Vagina (tissue), 2 donors: ENCODE measurements at regions not wholly inside any gene's neighbourhood (a gene's known extent, or its start where the extent isn't known, plus 50 kb on each side); places are given as distances from the start of the nearest gene placed in this dataset.

Source experiments
- DNase-seq, 2 donors: peaks; one replicate each; pipeline ENCODE4 v3.0.0-alpha.2; 2017; ENCODE audit errors: extremely low spot score in 2 of 2
- H3K27ac ChIP-seq: fragments of 200-600 bp; sonication (generic); one replicate; pipeline ENCODE4 v1.5.1; 2019
- H3K27me3 ChIP-seq: fragments of 200-600 bp; sonication (generic); one replicate; pipeline ENCODE4 v1.5.1; 2019
- H3K36me3 ChIP-seq, 2 donors: fragments of 200-600 bp; sonication (generic); one replicate each; pipeline ENCODE4 v1.5.1; 2017 to 2019
- H3K4me1 ChIP-seq: fragments of 200-600 bp; sonication (generic); one replicate; pipeline ENCODE4 v1.5.1; 2019
- H3K4me3 ChIP-seq, 2 donors: fragments of 200-600 bp; sonication (generic); 1 replicate in 1 of 2; 2 replicates in 1 of 2; pipeline ENCODE4 v1.5.1; 2016 to 2019
- H3K9me3 ChIP-seq: fragments of 200-600 bp; sonication (generic); one replicate; pipeline ENCODE4 v1.5.1; 2019
- POLR2A ChIP-seq, 2 donors: fragments of 450-650 bp; IDR thresholded peaks; one replicate each; pipeline ENCODE4 v1.6.1; 2017; ENCODE audit warnings: antibody characterized with exemption in 2 of 2, mild to moderate bottlenecking in 2 of 2, moderate library complexity in 2 of 2
- POLR2AphosphoS5 ChIP-seq, 2 donors: sonication (generic); formaldehyde crosslinking; IDR thresholded peaks; one replicate each; pipeline ENCODE4 v1.9.0; 2017; ENCODE audit warnings: antibody characterized with exemption in 2 of 2, mild to moderate bottlenecking in 2 of 2, low read depth in 1 of 2; ENCODE audit not compliant: insufficient read depth in 1 of 2
- intact Hi-C: fragments of 100-400 bp; cut with DNase I; formaldehyde crosslinking; loops from one replicate; pipeline ENCODE4 v1.15.1; 2023
- TF ChIP-seq, protein P1 (sequence below), 3 experiments: fragments of 450-650 bp in 2 of 3; fragments of 200-600 bp in 1 of 3; sonication (generic) in 1 of 3; IDR thresholded peaks; one replicate each; pipeline ENCODE4 v1.5.1; 2017 to 2019; ENCODE audit warnings: antibody characterized with exemption in 3 of 3, mild to moderate bottlenecking in 2 of 3, moderate library complexity in 2 of 3

- DNase-seq, result no peak
- intact Hi-C loops, result no loop called here
- Histone ChIP-seq H3K9me3 (no peaks in the 10 kb centered on the region), H3K4me3 (no peak overlapping the region), H3K27ac (no peak overlapping the region), H3K36me3 (no peaks in the 10 kb centered on the region), H3K4me1 (no peaks in the 10 kb centered on the region), H3K27me3 (no peaks in the 10 kb centered on the region)
- TF ChIP-seq, protein P1, sequence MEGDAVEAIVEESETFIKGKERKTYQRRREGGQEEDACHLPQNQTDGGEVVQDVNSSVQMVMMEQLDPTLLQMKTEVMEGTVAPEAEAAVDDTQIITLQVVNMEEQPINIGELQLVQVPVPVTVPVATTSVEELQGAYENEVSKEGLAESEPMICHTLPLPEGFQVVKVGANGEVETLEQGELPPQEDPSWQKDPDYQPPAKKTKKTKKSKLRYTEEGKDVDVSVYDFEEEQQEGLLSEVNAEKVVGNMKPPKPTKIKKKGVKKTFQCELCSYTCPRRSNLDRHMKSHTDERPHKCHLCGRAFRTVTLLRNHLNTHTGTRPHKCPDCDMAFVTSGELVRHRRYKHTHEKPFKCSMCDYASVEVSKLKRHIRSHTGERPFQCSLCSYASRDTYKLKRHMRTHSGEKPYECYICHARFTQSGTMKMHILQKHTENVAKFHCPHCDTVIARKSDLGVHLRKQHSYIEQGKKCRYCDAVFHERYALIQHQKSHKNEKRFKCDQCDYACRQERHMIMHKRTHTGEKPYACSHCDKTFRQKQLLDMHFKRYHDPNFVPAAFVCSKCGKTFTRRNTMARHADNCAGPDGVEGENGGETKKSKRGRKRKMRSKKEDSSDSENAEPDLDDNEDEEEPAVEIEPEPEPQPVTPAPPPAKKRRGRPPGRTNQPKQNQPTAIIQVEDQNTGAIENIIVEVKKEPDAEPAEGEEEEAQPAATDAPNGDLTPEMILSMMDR (IDR thresholded peaks at IDR 0.05), result no peak
- TF ChIP-seq POLR2AphosphoS5 (IDR thresholded peaks at IDR 0.05; ENCODE audit: insufficient read depth in 1 of 2, low read depth in 1 of 2) (no peak), POLR2A (IDR thresholded peaks at IDR 0.05) (no peak)
Measured at GRCh38 chr9:78682216-78682615, 385.3 kb downstream of the PSAT1 start.

DNA sequence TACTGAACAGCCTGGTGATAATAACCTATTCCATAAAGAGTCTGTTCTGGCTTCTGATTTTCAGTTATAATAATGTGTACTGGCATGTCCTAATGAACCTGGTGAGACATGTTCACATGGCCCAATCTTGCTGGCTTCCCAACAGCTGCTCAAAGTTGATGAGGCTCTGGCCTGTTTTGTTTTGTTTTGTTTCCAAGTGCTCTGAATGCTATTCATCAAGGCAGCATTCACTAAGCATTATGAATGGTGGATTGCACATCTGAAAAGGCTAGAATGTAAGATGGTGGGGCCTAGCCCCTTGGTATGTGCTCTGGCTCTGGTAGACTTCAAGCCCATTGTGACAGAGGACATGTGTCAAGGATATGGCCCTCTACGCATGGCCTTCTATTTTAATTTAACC lies 388.5 kb downstream of the PSAT1 start:
- Histone ChIP-seq H3K27ac (no peak overlapping the region), H3K4me1 (no peaks in the 10 kb centered on the region), H3K9me3 (no peaks in the 10 kb centered on the region), H3K36me3 (no peaks in the 10 kb centered on the region), H3K27me3 (no peaks in the 10 kb centered on the region), H3K4me3 (no peak overlapping the region)
- intact Hi-C loops, result no loop called here
- TF ChIP-seq, protein P1 (IDR thresholded peaks at IDR 0.05), result no peak
- TF ChIP-seq POLR2AphosphoS5 (IDR thresholded peaks at IDR 0.05; ENCODE audit: insufficient read depth in 1 of 2, low read depth in 1 of 2) (no peak), POLR2A (IDR thresholded peaks at IDR 0.05) (no peak)
- DNase-seq, result no peak

- no peaks in the 10 kb centered on the region for H3K9me3 ChIP-seq
- H3K27me3 ChIP-seq, result no peaks in the 10 kb centered on the region
- H3K4me1 ChIP-seq, result no peaks in the 10 kb centered on the region
- no peak overlapping the region for H3K27ac ChIP-seq
- DNase-seq, result no peak
- intact Hi-C loops, result no loop called here
- no peaks in the 10 kb centered on the region for H3K36me3 ChIP-seq
- H3K4me3 ChIP-seq, result no peak overlapping the region
- TF ChIP-seq, protein P1 (IDR thresholded peaks at IDR 0.05), result no peak
- no peak for TF ChIP-seq POLR2AphosphoS5 (IDR thresholded peaks at IDR 0.05; ENCODE audit: insufficient read depth in 1 of 2, low read depth in 1 of 2)
- TF ChIP-seq POLR2A (IDR thresholded peaks at IDR 0.05), result no peak
Measured at GRCh38 chr9:78688796-78689195, 391.9 kb downstream of the PSAT1 start.

- Histone ChIP-seq H3K27ac (no peak overlapping the region), H3K4me1 (no peaks in the 10 kb centered on the region), H3K9me3 (no peaks in the 10 kb centered on the region), H3K4me3 (no peak overlapping the region), H3K36me3 (no peaks in the 10 kb centered on the region), H3K27me3 (no peaks in the 10 kb centered on the region)
- intact Hi-C loops, result no loop called here
- TF ChIP-seq POLR2AphosphoS5 (IDR thresholded peaks at IDR 0.05; ENCODE audit: insufficient read depth in 1 of 2, low read depth in 1 of 2) (no peak), POLR2A (IDR thresholded peaks at IDR 0.05) (no peak)
- TF ChIP-seq, protein P1 (IDR thresholded peaks at IDR 0.05), result no peak
- no peak for DNase-seq
Measured at GRCh38 chr9:78691542-78691941, 394.6 kb downstream of the PSAT1 start.

DNA sequence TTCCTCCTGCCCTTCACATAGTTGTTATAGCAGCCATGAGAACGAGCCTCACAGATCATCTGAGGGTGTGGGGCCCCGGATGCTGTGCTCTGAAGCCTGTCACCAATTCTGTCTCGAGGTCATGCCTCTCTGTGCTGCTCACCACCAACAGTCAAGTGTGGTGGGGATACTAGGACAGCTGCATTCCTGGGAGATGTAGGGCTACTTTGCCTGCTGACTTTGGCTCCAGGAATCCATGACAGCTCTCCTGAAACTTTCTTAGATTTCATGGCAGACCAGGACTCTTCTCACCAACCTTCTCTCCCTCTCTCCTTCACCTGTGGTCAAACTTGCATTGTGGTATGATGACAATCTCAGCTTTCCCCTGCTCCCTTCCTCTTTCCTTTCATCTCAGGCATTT lies 395.9 kb downstream of the PSAT1 start:
- TF ChIP-seq POLR2AphosphoS5 (IDR thresholded peaks at IDR 0.05; ENCODE audit: insufficient read depth in 1 of 2, low read depth in 1 of 2), result no peak
- TF ChIP-seq, protein P1 (IDR thresholded peaks at IDR 0.05), result no peak
- TF ChIP-seq POLR2A (IDR thresholded peaks at IDR 0.05), result no peak
- intact Hi-C loops, result no loop called here
- H3K27ac ChIP-seq, result no peak overlapping the region
- no peak overlapping the region for H3K4me3 ChIP-seq
- no peaks in the 10 kb centered on the region for H3K27me3 ChIP-seq
- no peak for DNase-seq
- H3K9me3 ChIP-seq, result no peaks in the 10 kb centered on the region
- no peaks in the 10 kb centered on the region for H3K36me3 ChIP-seq
- no peaks in the 10 kb centered on the region for H3K4me1 ChIP-seq
